SIG-M5 treated with dmso at 0.1 percent for 504 hours (cell line): ENCODE measurements at regions not wholly inside any gene's neighbourhood (a gene's known extent, or its start where the extent isn't known, plus 50 kb on each side); places are given as distances from the start of the nearest gene placed in this dataset.
A peak's percentile ranks its signal among the peaks of the same experiment; 100 is the strongest.

ENCODE experiments used
- DNase-seq: peaks from one replicate; lab custom pipeline; 2025; ENCODE audit not compliant: unreplicated experiment; lab: John Stamatoyannopoulos, UW

- no peak for DNase-seq
These were observed 64.7 kb upstream of the DUSP5 start for GRCh38 chr10:110432814-110433565.

- DNase-seq = no peak
These were observed 64.0 kb upstream of the DUSP5 start for GRCh38 chr10:110433740-110434139.

GRCh38 chr10:110434489-110435096, 63.1 kb upstream of the DUSP5 start:
- no peak for DNase-seq

GRCh38 chr10:110436554-110437350, 61.0 kb upstream of the DUSP5 start:
- no peak for DNase-seq

- no peak for DNase-seq
These were observed 60.4 kb upstream of the DUSP5 start for GRCh38 chr10:110437351-110437605.

- DNase-seq = no peak
These were observed 59.9 kb upstream of the DUSP5 start for GRCh38 chr10:110437761-110438341.

GRCh38 chr10:110442746-110443145, 55.0 kb upstream of the DUSP5 start:
- DNase-seq = no peak

- DNase-seq = no peak
These were observed 54.3 kb upstream of the DUSP5 start for GRCh38 chr10:110443239-110444003.

GRCh38 chr10:110444004-110444337, 53.7 kb upstream of the DUSP5 start:
- no peak for DNase-seq

GRCh38 chr10:110445871-110446270, 51.8 kb upstream of the DUSP5 start:
- DNase-seq = no peak

- no peak for DNase-seq
These were observed 51.4 kb upstream of the DUSP5 start for GRCh38 chr10:110446277-110446676.

GRCh38 chr10:110446954-110447608, 50.6 kb upstream of the DUSP5 start:
- DNase-seq = peak; percentile 53

GRCh38 chr10:110447886-110448285, 49.8 kb upstream of the DUSP5 start:
- DNase-seq = no peak
